ENCODE measurements at regions not wholly inside any gene's neighbourhood (a gene's known extent, or its start where the extent isn't known, plus 50 kb on each side); places are given as distances from the start of the nearest gene placed in this dataset.

DNA sequence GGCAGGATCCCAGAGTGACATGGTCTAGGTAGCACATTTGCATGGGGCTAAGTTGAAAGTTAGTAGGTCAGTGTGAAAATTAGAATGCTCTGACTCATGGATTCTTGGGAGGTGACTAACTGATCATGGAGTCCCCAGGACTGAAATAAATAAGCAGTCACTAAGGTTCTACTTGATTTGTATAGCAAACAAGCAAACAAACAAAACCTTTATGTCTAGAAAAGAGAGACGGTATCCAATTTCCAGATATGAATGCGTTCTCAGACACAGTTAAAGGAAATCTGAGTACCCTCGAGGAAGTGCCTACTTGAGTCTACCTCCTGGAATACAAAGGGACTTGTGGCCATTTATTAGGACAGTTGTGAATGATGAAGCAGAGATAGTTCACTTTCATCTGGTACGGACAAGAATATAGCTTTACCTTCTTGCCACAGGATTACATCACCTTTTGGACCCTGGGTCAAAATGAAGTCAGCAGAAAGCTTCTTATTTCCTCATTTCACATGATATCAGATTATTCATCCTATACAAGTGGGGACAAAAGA lies 54.3 kb upstream of the AGPS start:
- Histone ChIP-seq H4K20me1 (ENCODE audit: insufficient read depth, low read length) (no peaks in the 10 kb centered on the region), H2AFZ (ENCODE audit: low read depth, low read length) (no peak overlapping the region), H3K9ac (ENCODE audit: low read depth, low read length) (no peak overlapping the region), H3K4me1 (ENCODE audit: insufficient read depth, low read length) (no peaks in the 10 kb centered on the region), H3K27ac (ENCODE audit: low read length) (no peak overlapping the region), H3K4me3 (ENCODE audit: low read depth in 1 of 2, low read length in 2 of 2) (no peak overlapping the region), H3K79me2 (ENCODE audit: insufficient read depth, low read length) (no peaks in the 10 kb centered on the region), H3K27me3 (ENCODE audit: insufficient read depth, low read length, poor library complexity) (no peaks in the 10 kb centered on the region), H3K36me3 (ENCODE audit: insufficient read depth, low read length) (peaks cover 10% of the 10 kb centered on the region; the same call in 1 of the 2 replicates), H3K9me3 (ENCODE audit: insufficient read depth, low read length, severe bottlenecking) (no peaks in the 10 kb centered on the region), H3K4me2 (ENCODE audit: insufficient read depth, low read length) (no peak overlapping the region)
- no peak for DNase-seq
- no peak for ATAC-seq (ENCODE audit: insufficient read depth, low read depth)
- TF ChIP-seq EZH2 (IDR thresholded peaks at IDR 0.05; ENCODE audit: borderline replicate concordance, low read depth, low read length, severe bottlenecking) = no peak
- TF ChIP-seq, protein P1, sequence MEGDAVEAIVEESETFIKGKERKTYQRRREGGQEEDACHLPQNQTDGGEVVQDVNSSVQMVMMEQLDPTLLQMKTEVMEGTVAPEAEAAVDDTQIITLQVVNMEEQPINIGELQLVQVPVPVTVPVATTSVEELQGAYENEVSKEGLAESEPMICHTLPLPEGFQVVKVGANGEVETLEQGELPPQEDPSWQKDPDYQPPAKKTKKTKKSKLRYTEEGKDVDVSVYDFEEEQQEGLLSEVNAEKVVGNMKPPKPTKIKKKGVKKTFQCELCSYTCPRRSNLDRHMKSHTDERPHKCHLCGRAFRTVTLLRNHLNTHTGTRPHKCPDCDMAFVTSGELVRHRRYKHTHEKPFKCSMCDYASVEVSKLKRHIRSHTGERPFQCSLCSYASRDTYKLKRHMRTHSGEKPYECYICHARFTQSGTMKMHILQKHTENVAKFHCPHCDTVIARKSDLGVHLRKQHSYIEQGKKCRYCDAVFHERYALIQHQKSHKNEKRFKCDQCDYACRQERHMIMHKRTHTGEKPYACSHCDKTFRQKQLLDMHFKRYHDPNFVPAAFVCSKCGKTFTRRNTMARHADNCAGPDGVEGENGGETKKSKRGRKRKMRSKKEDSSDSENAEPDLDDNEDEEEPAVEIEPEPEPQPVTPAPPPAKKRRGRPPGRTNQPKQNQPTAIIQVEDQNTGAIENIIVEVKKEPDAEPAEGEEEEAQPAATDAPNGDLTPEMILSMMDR (IDR thresholded peaks at IDR 0.05; ENCODE audit: borderline replicate concordance, extremely low read depth, low read length, poor library complexity, severe bottlenecking) = no peak

DNA sequence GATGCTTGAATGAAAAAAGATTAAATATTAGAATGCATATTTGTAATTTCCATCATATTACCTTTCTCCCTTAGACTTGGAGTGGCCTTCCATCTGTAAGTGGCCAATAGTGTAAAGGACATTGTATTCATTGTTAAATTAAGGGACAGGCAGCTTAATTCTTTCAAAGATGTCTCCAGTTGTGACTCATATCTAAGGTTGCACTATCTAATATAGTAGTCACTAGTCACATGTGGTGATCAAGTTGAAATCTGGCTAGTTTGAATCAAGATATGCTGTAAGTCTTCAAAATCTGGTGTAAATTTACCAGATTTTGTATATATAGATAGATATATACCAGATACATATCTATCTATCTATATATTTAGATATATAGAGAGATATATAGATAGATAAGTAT lies 52.4 kb upstream of the AGPS start:
- Histone ChIP-seq H3K27me3 (ENCODE audit: insufficient read depth, low read length, poor library complexity) (no peaks in the 10 kb centered on the region), H3K4me2 (ENCODE audit: insufficient read depth, low read length) (no peak overlapping the region), H3K9me3 (ENCODE audit: insufficient read depth, low read length, severe bottlenecking) (no peaks in the 10 kb centered on the region), H3K27ac (ENCODE audit: low read length) (no peak overlapping the region), H3K4me3 (ENCODE audit: low read depth in 1 of 2, low read length in 2 of 2) (no peak overlapping the region), H3K36me3 (ENCODE audit: insufficient read depth, low read length) (no peaks in the 10 kb centered on the region), H3K4me1 (ENCODE audit: insufficient read depth, low read length) (no peaks in the 10 kb centered on the region), H3K79me2 (ENCODE audit: insufficient read depth, low read length) (no peaks in the 10 kb centered on the region), H4K20me1 (ENCODE audit: insufficient read depth, low read length) (no peaks in the 10 kb centered on the region), H3K9ac (ENCODE audit: low read depth, low read length) (no peak overlapping the region), H2AFZ (ENCODE audit: low read depth, low read length) (no peak overlapping the region)
- ATAC-seq (ENCODE audit: insufficient read depth, low read depth) (no peak), DNase-seq (no peak)
- no peak for TF ChIP-seq EZH2 (IDR thresholded peaks at IDR 0.05; ENCODE audit: borderline replicate concordance, low read depth, low read length, severe bottlenecking)
- TF ChIP-seq, protein P1 (IDR thresholded peaks at IDR 0.05; ENCODE audit: borderline replicate concordance, extremely low read depth, low read length, poor library complexity, severe bottlenecking) = no peak

DNA sequence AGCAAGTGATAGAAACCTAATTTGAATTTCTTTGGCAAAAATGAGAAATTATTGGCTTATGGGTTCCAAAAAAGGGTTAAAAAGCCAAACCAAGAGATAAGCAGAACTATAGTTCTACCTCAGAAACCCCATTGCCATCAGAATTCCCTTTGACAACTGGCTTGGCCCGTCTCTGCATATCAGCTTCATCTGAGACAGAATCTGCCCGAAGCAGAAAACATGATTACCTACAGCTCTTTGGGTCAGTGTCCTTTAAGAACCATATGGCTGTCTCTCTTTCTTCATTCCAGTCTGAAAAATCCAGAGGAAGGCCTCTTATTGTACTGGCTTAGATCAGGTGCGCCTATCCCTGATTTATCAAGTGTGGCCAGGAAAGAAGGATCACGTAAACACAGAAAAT lies 49.8 kb upstream of the AGPS start:
- no peak overlapping the region for H3K9ac ChIP-seq (ENCODE audit: low read depth, low read length)
- no peaks in the 10 kb centered on the region for H3K36me3 ChIP-seq (ENCODE audit: insufficient read depth, low read length)
- no peaks in the 10 kb centered on the region for H3K79me2 ChIP-seq (ENCODE audit: insufficient read depth, low read length)
- H3K27me3 ChIP-seq (ENCODE audit: insufficient read depth, low read length, poor library complexity) = no peaks in the 10 kb centered on the region
- DNase-seq (no peak), ATAC-seq (ENCODE audit: insufficient read depth, low read depth) (no peak)
- TF ChIP-seq, protein P1 (IDR thresholded peaks at IDR 0.05; ENCODE audit: borderline replicate concordance, extremely low read depth, low read length, poor library complexity, severe bottlenecking) = no peak
- no peak for TF ChIP-seq EZH2 (IDR thresholded peaks at IDR 0.05; ENCODE audit: borderline replicate concordance, low read depth, low read length, severe bottlenecking)
- no peaks in the 10 kb centered on the region for H4K20me1 ChIP-seq (ENCODE audit: insufficient read depth, low read length)
- H3K27ac ChIP-seq (ENCODE audit: low read length) = no peak overlapping the region
- H2AFZ ChIP-seq (ENCODE audit: low read depth, low read length) = no peak overlapping the region
- no peak overlapping the region for H3K4me2 ChIP-seq (ENCODE audit: insufficient read depth, low read length)
- H3K9me3 ChIP-seq (ENCODE audit: insufficient read depth, low read length, severe bottlenecking) = no peaks in the 10 kb centered on the region
- H3K4me3 ChIP-seq (ENCODE audit: low read depth in 1 of 2, low read length in 2 of 2) = no peak overlapping the region
- no peaks in the 10 kb centered on the region for H3K4me1 ChIP-seq (ENCODE audit: insufficient read depth, low read length)
